ENCODE measurements at regions not wholly inside any gene's neighbourhood (a gene's known extent, or its start where the extent isn't known, plus 50 kb on each side); places are given as distances from the start of the nearest gene placed in this dataset.
"Not testable (repeated sequence)": the region's sequence is repeated elsewhere in the genome, so short reads cannot be mapped to it uniquely, and the experiment has no call there.

GRCh38 chr15:77839970-77840905, 207.5 kb upstream of the LINGO1 start:
- no peak for DNase-seq (ENCODE audit: low read depth)

GRCh38 chr15:77839456-77839855, 206.7 kb upstream of the LINGO1 start:
- DNase-seq (ENCODE audit: low read depth) = no peak

GRCh38 chr15:77838595-77838994, 205.9 kb upstream of the LINGO1 start:
- DNase-seq (ENCODE audit: low read depth) = no peak

- no peak for DNase-seq (ENCODE audit: low read depth)
Observed at GRCh38 chr15:77838061-77838460, 205.3 kb upstream of the LINGO1 start.

- DNase-seq (ENCODE audit: low read depth) = no peak
Observed at GRCh38 chr15:77837649-77838025, 204.9 kb upstream of the LINGO1 start.

GRCh38 chr15:77836906-77837648, 204.4 kb upstream of the LINGO1 start:
- no peak for DNase-seq (ENCODE audit: low read depth)

GRCh38 chr15:77836121-77836692, 203.5 kb upstream of the LINGO1 start:
- no peak for DNase-seq (ENCODE audit: low read depth)

GRCh38 chr15:77834276-77834990, 201.7 kb upstream of the LINGO1 start:
- DNase-seq (ENCODE audit: low read depth) = no peak

- no peak for DNase-seq (ENCODE audit: low read depth)
Observed at GRCh38 chr15:77832874-77833273, 200.2 kb upstream of the LINGO1 start.

GRCh38 chr15:77831986-77832385, 199.3 kb upstream of the LINGO1 start:
- DNase-seq (ENCODE audit: low read depth) = no peak

GRCh38 chr15:77830051-77830468, 197.3 kb upstream of the LINGO1 start:
- no peak for DNase-seq (ENCODE audit: low read depth)

GRCh38 chr15:77829331-77829730, 196.6 kb upstream of the LINGO1 start:
- not testable (repeated sequence) for DNase-seq (ENCODE audit: low read depth)

GRCh38 chr15:77827860-77828259, 195.1 kb upstream of the LINGO1 start:
- no peak for DNase-seq (ENCODE audit: low read depth)

- no peak for DNase-seq (ENCODE audit: low read depth)
Observed at GRCh38 chr15:77826006-77826695, 193.4 kb upstream of the LINGO1 start.

GRCh38 chr15:77825546-77825945, 192.8 kb upstream of the LINGO1 start:
- no peak for DNase-seq (ENCODE audit: low read depth)

GRCh38 chr15:77825252-77825542, 192.5 kb upstream of the LINGO1 start:
- no peak for DNase-seq (ENCODE audit: low read depth)

- no peak for DNase-seq (ENCODE audit: low read depth)
Observed at GRCh38 chr15:77824361-77825251, 191.9 kb upstream of the LINGO1 start.

GRCh38 chr15:77823736-77824135, 191.0 kb upstream of the LINGO1 start:
- DNase-seq (ENCODE audit: low read depth) = no peak

GRCh38 chr15:77822631-77823230, 190.0 kb upstream of the LINGO1 start:
- no peak for DNase-seq (ENCODE audit: low read depth)

- no peak for DNase-seq (ENCODE audit: low read depth)
Observed at GRCh38 chr15:77821959-77822256, 189.2 kb upstream of the LINGO1 start.

Measured in T follicular helper cell (primary cell).